ENCODE measurements at regions not wholly inside any gene's neighbourhood (a gene's known extent, or its start where the extent isn't known, plus 50 kb on each side); places are given as distances from the start of the nearest gene placed in this dataset.
"Not testable (repeated sequence)": the region's sequence is repeated elsewhere in the genome, so short reads cannot be mapped to it uniquely, and the experiment has no call there.

DNA sequence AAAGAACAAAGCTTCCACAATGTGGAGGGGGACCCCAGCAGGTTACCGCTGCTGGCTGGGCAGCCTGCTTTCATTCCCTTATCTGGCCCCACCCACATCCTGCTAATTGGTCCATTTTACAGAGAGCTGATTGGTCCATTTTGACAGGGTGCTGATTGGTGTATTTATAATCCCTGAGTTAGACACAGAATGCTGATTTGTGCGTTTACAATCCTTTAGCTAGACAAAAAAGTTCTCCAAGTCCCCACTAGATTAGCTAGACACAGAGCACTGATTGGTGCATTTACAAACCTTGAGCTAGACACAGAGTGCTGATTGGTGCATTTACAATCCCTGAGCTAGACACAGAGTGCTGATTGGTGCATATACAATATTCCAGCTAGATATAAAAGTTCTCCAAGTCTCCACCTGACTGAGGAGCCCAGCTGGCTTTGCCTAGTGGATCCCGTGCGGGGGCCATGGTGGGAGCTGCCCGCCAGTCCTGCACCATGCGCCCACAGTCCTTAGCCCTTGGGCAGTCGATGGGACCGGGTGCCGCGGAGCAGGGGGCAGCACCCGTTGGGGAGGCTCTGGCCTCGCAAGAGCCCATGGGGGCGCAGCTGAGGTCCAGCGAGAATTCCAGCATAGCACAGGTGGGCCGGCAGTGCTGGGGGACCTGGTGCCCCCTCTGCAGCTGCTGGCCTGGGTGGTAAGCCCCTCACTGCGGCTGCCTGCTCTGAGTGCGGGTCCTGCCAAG lies 88.8 kb upstream of the MYLIP start:
- not testable (repeated sequence) for DNase-seq

DNA sequence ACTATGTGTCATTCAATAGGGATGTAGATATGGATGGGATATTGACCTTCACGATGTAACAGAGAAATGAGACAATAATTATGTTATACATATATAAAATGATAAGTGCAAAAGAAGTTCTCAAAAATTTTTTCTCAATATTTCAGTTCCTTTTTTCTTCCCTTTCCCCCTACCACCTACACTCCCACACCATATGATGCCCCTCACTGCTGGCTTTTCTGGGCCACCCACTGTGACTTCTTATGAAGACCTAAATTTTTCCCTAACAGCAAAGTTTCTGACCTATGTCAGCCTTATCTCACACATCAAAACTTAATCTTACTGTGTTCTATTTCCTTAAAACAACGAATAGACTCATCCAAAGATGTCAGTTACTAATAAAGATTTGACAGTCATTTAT lies 89.9 kb upstream of the MYLIP start:
- DNase-seq, result no peak

DNA sequence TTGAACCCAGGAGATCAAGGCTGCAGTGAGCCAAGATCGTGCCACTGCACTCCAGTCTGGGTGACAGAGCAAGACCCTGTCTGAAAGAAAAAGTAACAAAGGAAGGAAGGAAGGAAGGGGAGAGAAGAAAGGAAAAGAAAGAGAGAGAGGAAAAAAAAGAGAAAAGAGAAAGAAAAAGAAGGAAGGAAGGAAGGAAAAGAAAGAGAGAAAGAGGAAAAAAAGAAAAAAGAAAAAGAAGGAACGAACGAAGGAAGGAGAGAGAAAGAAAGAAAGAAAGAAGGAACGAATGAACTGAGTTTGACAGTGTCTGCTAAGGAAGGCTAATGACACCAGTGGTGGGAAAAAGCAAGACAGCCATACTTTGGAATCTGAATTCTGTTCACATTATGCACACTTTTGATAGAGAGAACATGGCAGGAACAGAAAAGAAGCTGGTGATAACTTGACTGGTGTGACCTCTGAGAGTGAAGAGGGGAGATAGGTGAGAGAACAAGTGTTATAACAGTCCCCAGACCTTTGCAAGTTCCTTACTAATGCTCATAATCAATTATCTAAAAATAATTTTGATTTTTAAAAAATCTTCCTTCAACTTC lies 93.3 kb upstream of the MYLIP start:
- no peak for DNase-seq

DNA sequence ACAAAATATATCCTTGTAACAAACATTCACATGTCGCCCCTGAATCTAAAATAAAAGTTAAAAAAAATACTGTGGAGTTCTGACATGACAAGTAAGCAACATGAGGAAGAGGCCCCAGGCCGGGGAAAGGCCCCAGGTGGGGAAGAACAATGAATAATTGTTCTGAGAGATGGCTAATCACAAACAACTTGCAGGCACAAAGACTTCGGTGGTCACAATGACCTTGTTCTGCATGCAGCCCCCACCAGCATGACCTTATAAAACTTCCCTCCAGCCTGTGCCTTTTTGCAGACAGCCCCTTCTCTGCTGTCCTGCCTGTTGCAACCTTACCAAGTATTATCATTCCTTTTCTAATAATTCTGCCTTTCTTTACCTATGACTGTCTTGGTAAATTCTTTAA lies 95.7 kb upstream of the MYLIP start:
- no peak for DNase-seq

DNA sequence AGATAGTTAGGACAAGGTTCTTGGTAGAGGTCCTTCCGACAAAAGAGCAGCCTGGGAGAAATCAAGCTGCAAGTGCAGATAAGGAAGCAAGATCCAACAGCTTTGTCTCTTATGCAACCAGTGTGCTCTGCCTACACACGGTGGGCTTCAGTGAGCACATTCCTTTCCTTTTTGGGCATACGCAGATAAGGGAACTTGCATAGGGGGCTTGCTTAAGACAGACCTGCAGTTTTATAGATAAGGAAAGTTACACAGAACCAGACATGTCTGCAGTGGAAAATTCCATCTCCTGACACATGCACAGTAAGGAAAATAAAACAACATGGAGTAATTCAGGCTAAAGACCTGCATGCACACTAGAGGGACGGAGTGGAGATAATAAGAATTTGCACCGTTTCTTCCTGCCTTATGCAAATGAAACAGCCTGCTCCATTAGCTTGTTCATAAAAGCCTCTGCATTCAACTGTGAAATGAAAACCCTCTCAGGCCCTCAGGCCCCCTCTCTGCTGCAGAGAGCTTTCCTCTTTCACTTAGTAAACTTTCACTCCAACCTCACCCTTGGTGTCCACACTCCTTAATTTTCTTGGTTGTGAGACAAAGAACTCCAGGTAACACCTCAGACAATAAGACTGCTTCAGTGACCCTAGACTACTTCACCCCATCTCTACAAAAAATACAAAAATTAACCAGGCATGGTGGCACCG lies 97.5 kb upstream of the MYLIP start:
- no peak for DNase-seq

DNA sequence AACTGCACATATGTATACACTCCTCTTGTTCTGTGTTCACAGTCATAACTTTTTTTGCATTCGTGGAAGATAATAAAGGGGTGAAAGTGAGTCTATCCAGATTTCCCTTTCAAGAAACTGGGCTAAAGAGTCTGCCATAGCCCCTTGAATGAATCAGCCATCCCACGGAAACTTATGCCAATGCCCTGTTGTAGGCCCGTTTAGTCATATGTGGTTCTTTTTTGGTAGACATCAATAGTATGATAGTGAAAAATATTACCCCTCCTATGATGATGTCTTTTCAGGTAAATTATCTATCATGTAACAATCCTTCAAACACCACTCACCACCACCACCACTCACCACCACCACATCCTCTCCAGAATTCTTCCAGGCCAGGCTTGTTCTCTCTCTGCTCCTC lies 99.9 kb upstream of the MYLIP start:
- no peak for DNase-seq

DNA sequence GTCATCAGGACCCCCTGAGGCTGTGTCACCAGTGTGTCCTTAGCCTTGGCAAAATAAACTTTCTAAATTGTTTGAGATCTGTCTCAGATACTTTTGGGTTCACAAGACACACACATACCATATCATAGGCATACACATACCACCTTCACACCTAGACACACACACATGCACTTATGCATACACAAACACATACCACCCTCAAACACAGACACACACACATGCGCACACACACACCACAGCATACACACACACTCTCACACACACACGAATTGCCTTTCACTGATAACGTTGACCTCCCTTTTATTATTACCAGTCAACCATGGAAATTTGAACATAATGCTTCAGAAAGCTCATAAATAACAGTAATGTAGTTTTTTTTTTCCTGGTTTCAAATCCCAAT lies 108.6 kb upstream of the MYLIP start:
- no peak for DNase-seq

DNA sequence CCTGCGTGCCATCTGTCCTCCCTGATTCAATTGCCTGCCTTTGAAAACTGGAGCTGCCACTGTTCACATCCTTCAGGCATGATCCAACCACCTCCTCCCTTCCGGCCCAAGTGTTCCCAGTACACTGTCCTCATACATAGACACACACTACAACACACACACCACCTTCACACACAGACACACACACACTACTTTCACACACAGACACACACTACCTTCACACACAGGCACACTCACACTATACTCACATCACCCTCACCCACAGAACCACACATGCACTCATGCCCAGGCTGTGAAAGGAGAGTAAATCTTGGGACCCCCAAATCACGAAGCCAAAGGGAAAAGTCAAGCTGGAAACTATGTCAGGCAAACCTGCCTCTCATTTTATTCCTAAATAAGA lies 109.4 kb upstream of the MYLIP start:
- DNase-seq, result no peak

DNA sequence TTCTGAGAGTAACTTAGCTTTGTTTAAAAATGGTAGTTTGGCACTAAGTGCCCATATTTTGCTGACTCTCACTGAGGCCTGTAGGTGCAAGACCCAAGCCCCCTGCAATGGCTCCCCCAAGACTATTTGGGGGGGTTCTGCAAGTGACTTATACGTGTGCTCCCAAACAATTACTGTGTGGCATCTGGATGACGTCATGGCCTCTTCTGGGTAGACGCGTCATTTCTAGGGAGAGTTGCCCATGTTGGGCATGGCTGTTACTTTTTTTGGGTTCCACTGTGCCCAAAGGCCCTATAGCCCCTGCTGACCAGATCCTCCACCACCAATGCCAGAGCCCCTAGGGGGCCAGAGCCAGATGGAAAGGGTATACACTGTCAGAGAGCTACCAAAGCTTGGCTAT lies 110.3 kb upstream of the MYLIP start:
- no peak for DNase-seq

DNA sequence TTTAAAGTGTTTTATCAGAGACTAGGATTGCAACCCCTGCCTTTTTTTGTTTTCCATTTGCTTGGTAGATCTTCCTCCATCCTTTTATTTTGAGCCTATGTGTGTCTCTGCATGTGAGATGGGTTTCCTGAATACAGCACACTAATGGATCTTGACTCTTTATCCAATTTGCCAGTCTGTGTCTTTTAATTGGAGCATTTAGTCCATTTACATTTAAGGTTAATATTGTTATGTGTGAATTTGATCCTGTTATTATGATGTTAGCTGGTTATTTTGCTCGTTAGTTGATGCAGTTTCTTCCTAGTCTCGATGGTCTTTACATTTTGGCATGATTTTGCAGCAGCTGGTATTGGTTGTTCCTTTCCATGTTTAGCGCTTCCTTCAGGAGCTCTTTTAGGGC lies 114.6 kb upstream of the MYLIP start:
- not testable (repeated sequence) for DNase-seq

DNA sequence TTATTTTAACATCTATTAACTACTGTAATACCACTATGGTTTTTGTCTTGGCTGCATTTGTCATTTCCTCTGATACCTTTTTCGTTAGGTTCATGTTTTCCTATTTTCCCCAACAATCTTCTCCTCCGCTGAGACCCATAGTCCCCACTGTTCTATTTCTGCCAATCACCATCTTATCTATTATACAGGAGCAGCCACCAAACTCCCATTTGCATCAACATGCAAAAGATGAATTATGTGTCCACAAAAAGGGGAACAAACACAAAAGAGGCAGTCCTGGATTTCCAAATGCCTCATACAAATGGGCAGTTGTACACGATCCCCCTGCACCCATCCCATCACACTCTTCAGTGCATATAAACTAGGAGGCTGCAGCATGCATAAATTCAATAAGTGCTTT lies 121.7 kb upstream of the MYLIP start:
- no peak for DNase-seq

DNA sequence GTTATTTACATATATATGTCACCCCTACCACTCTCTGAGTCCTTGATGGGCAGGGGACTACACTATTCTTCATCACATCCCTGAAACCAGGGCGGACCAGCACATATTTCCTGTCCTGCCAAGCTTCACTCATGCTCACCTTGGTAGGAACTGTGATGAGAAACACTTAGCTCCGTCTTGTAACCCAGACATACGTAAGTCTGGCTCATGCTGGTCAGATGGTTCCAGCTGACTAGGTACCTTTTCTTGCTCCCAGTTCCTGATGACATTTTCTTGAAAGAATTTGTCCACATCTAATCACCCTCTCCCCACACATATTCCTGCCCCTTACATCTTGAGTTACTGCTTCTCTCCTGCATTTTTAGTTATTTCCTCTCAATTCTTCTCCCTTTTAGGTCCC lies 122.2 kb upstream of the MYLIP start:
- no peak for DNase-seq

DNA sequence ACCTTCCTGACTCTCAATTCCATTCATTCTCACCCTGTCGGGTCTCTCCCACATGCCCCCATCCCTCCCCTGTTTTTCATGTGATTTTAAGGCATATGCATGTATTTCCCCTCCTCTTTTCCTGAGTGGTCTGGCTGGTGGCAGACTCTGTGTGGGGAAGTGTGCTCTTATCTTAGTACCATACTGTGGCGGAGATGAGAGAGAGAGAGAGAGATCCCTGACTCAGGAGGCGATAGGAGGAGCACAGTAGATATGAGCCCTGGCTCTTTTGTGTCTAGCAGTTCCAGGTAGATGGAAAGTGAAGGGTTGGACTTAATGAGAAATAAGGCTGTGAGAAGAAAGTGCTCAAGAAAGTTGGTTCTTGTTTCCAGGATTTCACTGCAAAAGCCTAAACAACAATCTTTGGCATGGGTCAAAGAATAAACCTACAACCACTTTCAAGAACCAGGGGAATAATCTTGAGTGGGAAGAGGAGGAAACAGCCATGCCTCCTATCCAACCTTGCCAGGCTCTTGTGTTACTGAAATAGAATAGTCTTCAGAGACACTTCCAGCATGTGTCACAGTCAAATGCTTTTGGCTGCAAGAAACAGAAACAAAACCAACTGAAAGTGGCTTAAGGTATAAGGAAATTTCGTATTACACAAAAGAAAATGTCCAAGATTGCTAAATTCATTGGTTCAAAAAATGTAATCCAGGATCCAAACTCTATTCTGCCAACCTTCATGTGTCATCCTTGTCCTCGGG lies 123.8 kb upstream of the MYLIP start:
- DNase-seq, result no peak

DNA sequence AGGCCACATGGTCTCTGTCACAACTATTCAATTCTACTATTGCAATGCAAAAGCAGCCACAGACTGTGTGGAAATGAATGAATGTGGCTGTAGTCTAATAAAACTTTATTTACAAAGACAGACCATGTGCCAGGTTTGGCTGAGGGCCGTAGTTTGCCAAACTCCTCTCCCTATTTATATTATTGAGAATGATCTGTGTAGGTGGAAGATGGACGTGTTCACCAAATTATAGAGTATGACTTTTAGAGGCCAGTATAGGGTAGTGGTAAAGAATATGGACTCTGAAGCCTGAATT lies 125.7 kb upstream of the MYLIP start:
- DNase-seq, result no peak

DNA sequence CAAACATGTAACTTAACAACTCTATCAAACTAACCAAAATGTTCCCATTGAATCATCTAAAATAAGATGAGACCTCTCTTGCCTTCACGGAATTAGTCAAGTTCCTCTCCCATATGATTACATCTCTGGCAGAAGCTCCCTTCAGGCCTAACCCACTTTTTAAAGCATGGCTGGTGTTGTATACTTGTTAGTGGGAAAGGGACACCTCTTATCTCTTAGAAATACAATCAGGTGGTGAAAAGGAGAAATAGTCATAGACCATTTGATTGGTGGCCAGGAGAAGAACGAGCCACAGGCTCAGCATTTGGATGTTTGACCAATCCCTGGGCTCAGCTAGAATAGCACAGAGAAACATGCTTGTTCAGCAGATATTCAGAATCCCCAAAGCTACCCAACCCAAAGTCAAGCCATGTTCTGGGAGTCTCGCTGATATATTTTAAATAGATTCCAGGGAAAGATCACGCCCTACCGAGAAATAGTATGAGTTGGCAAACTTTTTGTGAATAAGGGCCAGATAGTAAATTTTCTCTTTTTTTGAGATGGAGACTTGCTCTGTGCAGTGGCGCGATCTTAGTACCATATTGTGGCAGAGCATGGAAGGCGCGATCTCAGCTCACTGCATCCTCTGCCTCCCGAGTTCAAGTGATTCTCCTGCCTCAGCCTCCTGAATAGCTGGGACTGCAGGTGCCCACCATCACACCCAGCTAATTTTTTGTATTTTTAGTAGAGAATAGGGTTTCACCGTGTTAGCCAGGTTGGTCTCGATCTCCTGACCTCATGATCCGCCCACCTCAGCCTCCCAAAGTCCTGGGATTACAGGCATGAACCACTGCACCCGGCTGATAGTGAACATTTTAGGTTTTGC lies 126.3 kb upstream of the MYLIP start:
- DNase-seq, result no peak

DNA sequence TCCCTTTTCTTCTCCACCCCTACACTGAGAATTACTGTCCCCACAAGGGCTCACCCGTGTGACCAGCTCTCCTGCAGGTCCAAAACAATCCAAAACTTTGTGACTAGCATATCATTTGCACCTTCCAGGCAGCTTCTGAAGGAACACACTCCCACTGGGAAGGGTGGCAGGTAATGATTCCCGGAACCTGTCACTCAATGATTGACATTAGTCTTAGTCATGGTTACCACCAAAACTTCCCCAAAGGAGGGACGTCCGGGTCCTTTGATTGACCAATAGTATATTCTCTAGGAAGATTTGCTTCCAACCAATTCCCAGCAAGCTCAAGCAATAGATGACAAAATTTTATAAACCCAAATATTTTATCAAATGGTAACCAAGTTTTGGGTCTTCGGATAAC lies 127.7 kb upstream of the MYLIP start:
- no peak for DNase-seq

DNA sequence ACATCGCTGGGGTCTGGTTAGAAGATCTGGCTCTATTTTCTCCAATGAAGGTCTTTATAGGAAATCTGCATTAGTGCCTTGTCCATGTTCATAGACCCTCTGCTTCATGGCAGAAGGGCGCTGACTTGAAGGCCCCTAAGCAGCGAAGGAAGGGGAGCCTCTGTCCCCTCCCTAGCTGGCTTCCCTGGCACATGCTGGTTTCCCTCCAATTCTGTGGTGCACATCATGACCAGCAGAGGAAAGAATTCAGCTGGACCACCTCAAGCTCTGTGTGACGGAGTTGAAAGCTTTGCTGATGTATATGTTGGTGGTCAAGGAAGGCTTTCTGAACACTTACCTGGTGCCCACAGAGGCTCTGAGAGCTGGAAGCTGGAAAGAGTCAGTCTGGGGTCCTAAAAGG lies 129.7 kb upstream of the MYLIP start:
- no peak for DNase-seq

DNA sequence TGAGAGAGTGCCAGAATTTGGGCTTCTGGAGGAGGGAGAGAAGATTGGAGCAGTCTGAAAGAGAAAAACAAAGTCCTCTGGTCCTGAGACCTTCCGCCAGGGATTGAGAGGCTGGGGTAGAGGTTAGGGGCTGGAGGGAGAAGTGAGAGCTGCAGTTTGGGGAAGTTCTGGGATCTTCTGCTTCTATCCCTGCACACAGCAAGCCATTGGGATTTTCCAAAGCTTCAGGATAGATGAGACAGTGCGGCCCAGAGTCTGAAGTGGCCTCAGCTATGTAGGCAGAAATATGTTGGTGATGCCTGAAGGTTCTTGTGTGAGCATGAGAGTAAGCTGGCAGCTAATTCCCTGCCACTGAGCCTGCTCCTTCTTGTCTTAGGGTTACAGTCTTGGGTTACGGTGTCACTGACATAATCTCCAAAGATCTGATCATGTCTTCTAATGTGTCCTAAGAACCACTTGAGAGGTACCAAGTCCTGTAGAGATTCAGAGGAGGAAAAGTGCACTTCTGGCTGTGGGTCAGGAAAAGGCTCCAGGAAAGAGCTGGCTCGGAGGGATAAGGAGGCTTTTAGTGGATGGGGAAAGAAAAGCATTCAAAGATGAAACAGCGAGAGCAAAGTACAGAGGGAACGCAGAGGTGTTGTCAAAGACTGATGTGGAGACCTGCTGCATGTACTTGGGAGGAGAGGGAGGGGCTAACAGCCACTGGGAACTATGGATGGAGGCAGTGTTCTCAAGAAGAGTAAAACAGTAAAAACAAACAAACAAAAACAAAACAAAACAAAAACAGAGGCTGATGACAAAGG lies 131.1 kb upstream of the MYLIP start:
- no peak for DNase-seq

DNA sequence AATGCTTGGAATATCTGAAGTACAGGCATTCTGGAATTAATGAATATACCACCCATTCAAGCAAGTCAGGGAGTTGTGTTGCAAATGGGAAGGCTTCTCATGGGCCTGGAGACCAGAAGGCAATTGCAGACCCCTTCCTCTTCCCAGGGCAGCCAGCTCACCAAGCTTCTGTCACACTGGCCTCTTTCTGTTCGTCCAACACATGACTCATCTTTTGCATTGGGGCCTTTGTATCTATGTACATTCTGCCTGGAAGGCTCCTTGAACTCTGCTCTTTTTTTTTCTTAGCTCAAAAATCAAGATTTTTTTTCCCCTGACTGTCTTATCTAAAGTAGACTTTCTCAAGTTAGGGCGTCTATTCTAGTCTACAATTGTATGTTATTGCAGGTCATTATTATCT lies 132.9 kb upstream of the MYLIP start:
- DNase-seq, result no peak

DNA sequence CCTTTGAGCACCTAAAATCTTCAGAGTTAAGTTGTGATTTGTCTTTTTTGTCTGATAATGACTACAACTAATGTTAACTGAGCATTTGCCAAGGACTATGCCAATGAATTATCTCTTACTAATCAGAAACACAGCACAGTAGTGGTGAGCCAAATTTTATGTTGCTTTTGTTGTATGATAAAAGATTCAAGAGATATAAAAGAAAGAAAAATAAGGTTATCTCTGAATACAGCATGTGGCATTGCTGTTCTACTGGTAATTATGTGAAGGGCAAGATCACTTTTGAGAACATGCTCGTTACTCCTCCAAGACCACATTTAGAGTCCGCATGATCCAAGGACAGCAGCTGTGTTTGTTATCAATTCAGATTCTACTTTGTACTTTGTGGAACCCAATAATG lies 133.4 kb upstream of the MYLIP start:
- no peak for DNase-seq

DNA sequence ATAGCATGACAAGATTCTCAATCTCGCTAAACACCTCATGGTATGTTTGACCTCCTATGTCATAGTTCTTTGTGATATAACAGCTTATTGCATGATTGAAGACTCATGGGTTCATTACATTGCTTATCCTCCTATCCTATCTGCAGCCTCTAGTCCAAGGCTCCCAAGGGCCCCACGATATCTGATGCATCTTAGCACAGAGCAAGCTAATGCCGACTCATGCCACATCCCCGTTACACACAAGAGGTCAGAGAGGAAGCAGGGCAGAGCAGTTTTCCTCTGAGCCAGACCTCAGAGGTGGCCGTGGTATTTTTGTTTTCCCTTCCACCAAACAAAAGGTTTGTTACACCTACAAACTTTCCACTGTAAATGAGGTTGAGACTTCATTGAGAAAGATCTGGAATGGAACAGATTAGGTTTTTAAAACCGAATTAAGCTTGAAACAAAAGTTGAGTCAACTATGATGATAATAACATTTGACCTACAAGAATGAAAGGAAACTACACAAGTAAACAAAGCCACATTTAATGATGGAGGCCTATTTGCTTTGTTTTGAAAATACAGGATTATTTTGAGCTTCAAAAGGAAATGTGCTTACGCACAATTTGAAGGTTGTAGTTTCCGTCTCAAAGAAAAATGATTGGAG lies 133.9 kb upstream of the MYLIP start:
- DNase-seq, result no peak

Data from activated CD8-positive, alpha-beta memory T cell treated with anti-CD3 and anti-CD28 coated beads, Interleukin-2, amount 50 U/mL, for 48 hours (primary cell).